Ovary (tissue), 7 donors: ENCODE measurements at regions not wholly inside any gene's neighbourhood (a gene's known extent, or its start where the extent isn't known, plus 50 kb on each side); places are given as distances from the start of the nearest gene placed in this dataset.

Source experiments
- DNase-seq, 5 donors: peaks; one replicate each; pipeline ENCODE4 v3.0.0-alpha.2; 2019 to 2020
- H3K27ac ChIP-seq, 2 donors: fragments of 200-600 bp; one replicate each; pipeline versions ENCODE4 v1.5.1 to v1.8.0; 2019 to 2022
- H3K27me3 ChIP-seq: fragments of 200-600 bp; one replicate; pipeline ENCODE4 v1.8.0; 2022
- H3K36me3 ChIP-seq: fragments of 200-600 bp; sonication (generic); one replicate; pipeline ENCODE4 v1.5.1; 2019
- H3K4me1 ChIP-seq: one replicate; pipeline ENCODE4 v1.8.1; 2013; ENCODE audit warnings: mild to moderate bottlenecking, moderate library complexity; ENCODE audit not compliant: insufficient read depth
- H3K4me3 ChIP-seq: fragments of 200-600 bp; sonication (generic); one replicate; pipeline ENCODE4 v1.5.1; 2017
- H3K9me3 ChIP-seq, 2 donors: fragments of 200-600 bp in 1 of 2; sonication (generic) in 1 of 2; one replicate each; pipeline versions ENCODE4 v1.5.1 to v1.8.1; 2013 to 2019; ENCODE audit warnings: mild to moderate bottlenecking in 1 of 2, moderate library complexity in 1 of 2
- EP300 ChIP-seq: sonication (generic); formaldehyde crosslinking; IDR thresholded peaks from one replicate; pipeline ENCODE4 v1.6.1; 2017; ENCODE audit warnings: antibody characterized with exemption
- POLR2A ChIP-seq: fragments of 450-650 bp; IDR thresholded peaks from one replicate; pipeline ENCODE4 v1.6.1; 2017; ENCODE audit warnings: antibody characterized with exemption, mild to moderate bottlenecking, moderate library complexity
- WGBS, 3 donors: extraction: QIAGEN DNeasy Blood & Tissue Kit in 1 of 3; methylation state at CpG; one replicate each; pipeline versions ENCODE4 v1.1.5 to v1.1.7; 2013 to 2017; 5-methylcytosine and 5-hydroxymethylcytosine counted together
- intact Hi-C, 4 donors: fragments of 100-400 bp; cut with DNase I; formaldehyde crosslinking; loops; one replicate each; pipeline versions ENCODE4 v1.11.0 to v1.15.1; 2022 to 2023
- TF ChIP-seq, protein P1 (sequence below), 3 donors: fragments of 450-650 bp in 2 of 3; fragments of 200-600 bp in 1 of 3; IDR thresholded peaks; one replicate each; pipeline versions ENCODE4 v1.5.1 to v1.8.0; 2016 to 2022; ENCODE audit warnings: antibody characterized with exemption in 3 of 3, mild to moderate bottlenecking in 1 of 3
- donor health status: DM: no; HTN: no; CAD: no; lungs with moderate emphysema.
- donor health status: DM: no; HTN: no; CAD: no.
- donor health status: Bipolar disorder and iron deficiency.
- donor health status: DM: no; HTN: no; CAD: no.
- donor health status: DM: yes; HTN: yes; CAD: no.

DNA sequence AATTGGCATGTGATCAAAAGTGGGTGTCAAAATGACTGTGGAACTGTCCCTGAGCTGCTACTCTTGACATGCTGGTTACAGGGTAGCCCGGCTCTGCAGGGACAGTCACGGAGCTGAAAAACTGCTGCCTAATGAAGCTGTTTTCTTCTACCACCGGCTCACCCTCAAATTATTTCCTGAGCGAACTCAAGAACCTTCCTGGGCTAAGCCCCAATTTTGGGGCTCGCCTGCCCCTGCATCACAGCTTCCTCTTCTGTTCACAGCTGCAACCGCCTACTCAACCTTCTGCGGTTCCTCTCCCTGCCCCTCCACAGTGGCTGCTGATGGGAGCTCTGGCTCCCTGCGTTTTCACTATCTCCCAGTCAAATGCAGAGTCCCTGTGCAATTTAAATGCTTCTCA is 110.8 kb upstream of the MLN start:
- H3K4me3 ChIP-seq = no peak overlapping the region
- no peaks in the 10 kb centered on the region for H3K27me3 ChIP-seq
- no peaks in the 10 kb centered on the region for H3K9me3 ChIP-seq
- no peak overlapping the region for H3K27ac ChIP-seq
- intact Hi-C loops = no loop called here
- no peak for DNase-seq
- 72 to 78% (median 76%) methylated on average over 8 of the region's 8 CpGs for WGBS, 3 donors
- no peaks in the 10 kb centered on the region for H3K4me1 ChIP-seq
- H3K36me3 ChIP-seq = no peaks in the 10 kb centered on the region
- no peak for TF ChIP-seq POLR2A

DNA sequence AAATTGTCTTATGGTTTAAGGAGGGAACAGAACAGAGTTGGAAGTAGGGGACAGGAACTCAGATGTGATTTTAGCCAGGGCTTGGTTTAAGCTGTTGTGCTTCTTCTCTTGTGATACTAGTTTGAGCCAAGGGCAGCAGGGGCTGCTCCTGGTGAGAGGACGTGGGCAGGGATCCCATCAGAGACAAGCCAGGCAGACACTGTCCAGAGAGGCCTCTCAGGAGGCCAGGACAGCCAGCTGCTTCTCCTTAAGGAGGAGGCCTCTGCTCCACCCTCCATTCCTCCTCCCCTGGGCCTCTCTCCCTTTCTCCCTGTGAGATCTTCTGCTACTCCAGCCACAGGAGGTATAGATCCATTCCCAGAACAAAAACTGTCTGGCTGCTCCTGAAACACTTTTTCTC is 108.4 kb upstream of the MLN start:
- TF ChIP-seq POLR2A (no peak), EP300 (no peak)
- TF ChIP-seq, protein P1, sequence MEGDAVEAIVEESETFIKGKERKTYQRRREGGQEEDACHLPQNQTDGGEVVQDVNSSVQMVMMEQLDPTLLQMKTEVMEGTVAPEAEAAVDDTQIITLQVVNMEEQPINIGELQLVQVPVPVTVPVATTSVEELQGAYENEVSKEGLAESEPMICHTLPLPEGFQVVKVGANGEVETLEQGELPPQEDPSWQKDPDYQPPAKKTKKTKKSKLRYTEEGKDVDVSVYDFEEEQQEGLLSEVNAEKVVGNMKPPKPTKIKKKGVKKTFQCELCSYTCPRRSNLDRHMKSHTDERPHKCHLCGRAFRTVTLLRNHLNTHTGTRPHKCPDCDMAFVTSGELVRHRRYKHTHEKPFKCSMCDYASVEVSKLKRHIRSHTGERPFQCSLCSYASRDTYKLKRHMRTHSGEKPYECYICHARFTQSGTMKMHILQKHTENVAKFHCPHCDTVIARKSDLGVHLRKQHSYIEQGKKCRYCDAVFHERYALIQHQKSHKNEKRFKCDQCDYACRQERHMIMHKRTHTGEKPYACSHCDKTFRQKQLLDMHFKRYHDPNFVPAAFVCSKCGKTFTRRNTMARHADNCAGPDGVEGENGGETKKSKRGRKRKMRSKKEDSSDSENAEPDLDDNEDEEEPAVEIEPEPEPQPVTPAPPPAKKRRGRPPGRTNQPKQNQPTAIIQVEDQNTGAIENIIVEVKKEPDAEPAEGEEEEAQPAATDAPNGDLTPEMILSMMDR (IDR thresholded peaks at IDR 0.05) = no peak
- Histone ChIP-seq H3K4me1 (no peaks in the 10 kb centered on the region), H3K27ac (no peak overlapping the region), H3K36me3 (no peaks in the 10 kb centered on the region), H3K9me3 (no peaks in the 10 kb centered on the region), H3K27me3 (no peaks in the 10 kb centered on the region), H3K4me3 (no peak overlapping the region)
- intact Hi-C loops = no loop called here
- DNase-seq = no peak
- 25 to 39% (median 31%) methylated on average over 1 of the region's 1 CpG for WGBS, 3 donors

DNA sequence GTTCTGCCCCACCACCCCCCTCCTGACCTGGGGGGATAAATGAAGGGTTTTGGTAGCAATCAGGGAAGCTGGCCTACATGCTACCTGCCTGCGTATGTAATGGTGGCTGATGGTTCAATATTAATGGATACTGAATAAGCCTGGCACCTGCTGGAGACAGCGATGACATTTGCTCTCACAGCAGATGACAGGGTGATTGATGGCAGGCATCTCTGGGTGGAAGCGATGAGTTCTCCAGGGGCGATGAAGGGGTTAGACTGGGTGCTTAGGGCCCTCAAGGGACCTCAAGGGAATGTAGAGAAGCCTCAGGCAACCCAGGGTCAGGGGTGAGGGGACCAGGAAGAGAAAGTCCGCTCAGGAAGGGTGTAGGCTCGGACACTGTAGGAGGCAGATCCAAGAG is 107.7 kb upstream of the MLN start:
- intact Hi-C loops = no loop called here
- no peaks in the 10 kb centered on the region for H3K9me3 ChIP-seq
- no peaks in the 10 kb centered on the region for H3K4me1 ChIP-seq
- 94 to 97% (median 95%) methylated on average over 6 of the region's 6 CpGs for WGBS, 3 donors
- TF ChIP-seq, protein P1 (IDR thresholded peaks at IDR 0.05) = no peak
- TF ChIP-seq POLR2A (no peak), EP300 (no peak)
- DNase-seq = no peak
- H3K27ac ChIP-seq = no peak overlapping the region
- H3K27me3 ChIP-seq = no peaks in the 10 kb centered on the region
- H3K4me3 ChIP-seq = no peak overlapping the region
- H3K36me3 ChIP-seq = no peaks in the 10 kb centered on the region

DNA sequence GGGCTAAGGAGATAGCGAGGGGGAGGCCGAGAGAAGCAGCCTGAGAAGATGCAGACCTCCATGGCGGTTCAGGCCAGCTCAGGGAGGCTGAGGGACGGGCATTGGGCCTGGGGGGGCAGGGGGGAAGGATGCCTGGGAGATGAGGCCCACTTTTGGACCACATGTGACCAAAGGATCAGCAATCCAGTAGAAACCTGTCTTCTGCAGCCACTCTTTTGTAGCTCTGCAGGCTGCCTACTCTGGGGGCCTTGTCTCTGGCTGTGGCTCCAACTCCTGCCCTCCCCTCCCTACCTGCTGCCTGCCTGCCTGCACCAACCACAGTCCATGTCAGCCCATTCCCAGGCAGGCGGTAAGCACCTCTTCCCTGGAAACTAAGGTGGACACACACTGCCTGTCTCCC is 106.8 kb upstream of the MLN start:
- no peaks in the 10 kb centered on the region for H3K27me3 ChIP-seq
- WGBS, 3 donors = 90 to 95% (median 94%) methylated on average over 5 of the region's 5 CpGs

DNA sequence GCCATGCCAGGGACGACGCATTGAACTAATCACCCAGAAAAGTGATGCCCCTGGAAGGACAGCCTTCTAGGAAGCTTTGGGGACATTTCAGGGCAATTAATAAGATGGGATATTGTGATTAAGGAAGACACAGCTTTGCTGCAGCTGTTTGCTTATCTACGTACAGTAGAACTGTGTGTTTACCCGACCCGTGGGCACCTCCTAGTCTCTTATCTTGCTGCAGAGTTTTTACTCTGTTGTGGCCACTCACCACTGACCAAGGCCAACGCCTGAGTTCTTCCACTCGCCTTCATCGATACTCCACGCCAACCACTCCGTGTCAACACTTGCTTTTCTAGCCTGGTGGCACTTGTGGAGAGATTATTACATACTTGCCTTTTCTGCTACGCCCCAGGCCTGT is 105.9 kb upstream of the MLN start:
- TF ChIP-seq, protein P1 (IDR thresholded peaks at IDR 0.05) = no peak
- TF ChIP-seq POLR2A = no peak
- TF ChIP-seq EP300 = no peak
- 54 to 77% (median 63%) methylated on average over 11 of the region's 11 CpGs for WGBS, 3 donors

More for the DNA sequence above, 106.8 kb upstream of the MLN start:
- DNase-seq = no peak
- no peaks in the 10 kb centered on the region for H3K9me3 ChIP-seq
- no peak overlapping the region for H3K4me3 ChIP-seq
- no peak overlapping the region for H3K27ac ChIP-seq
- intact Hi-C loops = no loop called here
- TF ChIP-seq EP300 (no peak), POLR2A (no peak)
- TF ChIP-seq, protein P1 (IDR thresholded peaks at IDR 0.05) = no peak
- no peaks in the 10 kb centered on the region for H3K36me3 ChIP-seq
- H3K4me1 ChIP-seq = no peaks in the 10 kb centered on the region

More for the DNA sequence above, 105.9 kb upstream of the MLN start:
- H3K27me3 ChIP-seq = no peaks in the 10 kb centered on the region
- no peak for DNase-seq
- no peaks in the 10 kb centered on the region for H3K4me1 ChIP-seq
- no peaks in the 10 kb centered on the region for H3K36me3 ChIP-seq
- no peaks in the 10 kb centered on the region for H3K9me3 ChIP-seq
- no peak overlapping the region for H3K4me3 ChIP-seq
- intact Hi-C loops = no loop called here
- H3K27ac ChIP-seq = no peak overlapping the region
